ENCODE measurements at regions not wholly inside any gene's neighbourhood (a gene's known extent, or its start where the extent isn't known, plus 50 kb on each side); places are given as distances from the start of the nearest gene placed in this dataset.

- TF ChIP-seq CTCF (conservative IDR thresholded peaks at IDR 0.05; ENCODE audit: low read depth, low read length) (no peak), EZH2 (IDR thresholded peaks at IDR 0.05; ENCODE audit: borderline replicate concordance, low read depth, low read length, poor library complexity, severe bottlenecking) (no peak)
Measured at GRCh38 chr2:19472391-19472978, 114.1 kb upstream of the OSR1 start.
